ENCODE measurements at regions not wholly inside any gene's neighbourhood (a gene's known extent, or its start where the extent isn't known, plus 50 kb on each side); places are given as distances from the start of the nearest gene placed in this dataset.

GRCh38 chr18:24603151-24603550 lies 142.7 kb downstream of the HRH4 start:
- ATAC-seq (ENCODE audit: low FRiP score in 2 of 2) (no peak), DNase-seq (no peak)
- no peaks in the 10 kb centered on the region for H3K9me3 ChIP-seq
- H3K36me3 ChIP-seq = no peaks in the 10 kb centered on the region
- H3K27ac ChIP-seq = no peak overlapping the region
- H3K4me1 ChIP-seq = no peaks in the 10 kb centered on the region
- WGBS, 2 donors = 53 to 60% methylated on average over 3 of the region's 3 CpGs
- H3K4me3 ChIP-seq = no peak overlapping the region
- TF ChIP-seq POLR2A (IDR thresholded peaks at IDR 0.05) = no peak
- no peak for TF ChIP-seq EP300 (IDR thresholded peaks at IDR 0.05)
- no peak for TF ChIP-seq CTCF (IDR thresholded peaks at IDR 0.05)
- TF ChIP-seq POLR2AphosphoS5 (IDR thresholded peaks at IDR 0.05) = no peak
- no peaks in the 10 kb centered on the region for H3K27me3 ChIP-seq

- no peak overlapping the region for H3K4me3 ChIP-seq
- TF ChIP-seq EP300 (IDR thresholded peaks at IDR 0.05) (no peak), POLR2A (IDR thresholded peaks at IDR 0.05) (no peak), CTCF (IDR thresholded peaks at IDR 0.05) (no peak), POLR2AphosphoS5 (IDR thresholded peaks at IDR 0.05) (no peak)
- no peak overlapping the region for H3K27ac ChIP-seq
- ATAC-seq (ENCODE audit: low FRiP score in 2 of 2) (no peak), DNase-seq (no peak)
- 95 to 96% methylated on average over 1 of the region's 1 CpG for WGBS, 2 donors
- no peaks in the 10 kb centered on the region for H3K36me3 ChIP-seq
- H3K27me3 ChIP-seq = no peaks in the 10 kb centered on the region
- H3K4me1 ChIP-seq = no peaks in the 10 kb centered on the region
- no peaks in the 10 kb centered on the region for H3K9me3 ChIP-seq
These were observed 145.0 kb downstream of the HRH4 start for GRCh38 chr18:24605444-24605843.

- H3K36me3 ChIP-seq = no peaks in the 10 kb centered on the region
- WGBS, 2 donors = 59 to 72% methylated on average over 7 of the region's 7 CpGs
- ATAC-seq (ENCODE audit: low FRiP score in 2 of 2) = no peak
These were observed 148.8 kb downstream of the HRH4 start for GRCh38 chr18:24609254-24609653.

GRCh38 chr18:24611075-24611474 lies 150.6 kb downstream of the HRH4 start:
- no peaks in the 10 kb centered on the region for H3K36me3 ChIP-seq
- H3K27ac ChIP-seq = no peak overlapping the region
- ATAC-seq (ENCODE audit: low FRiP score in 2 of 2) = no peak
- no peaks in the 10 kb centered on the region for H3K4me1 ChIP-seq
- no peaks in the 10 kb centered on the region for H3K27me3 ChIP-seq
- H3K9me3 ChIP-seq = no peaks in the 10 kb centered on the region
- TF ChIP-seq POLR2A (IDR thresholded peaks at IDR 0.05) (no peak), CTCF (IDR thresholded peaks at IDR 0.05) (no peak), EP300 (IDR thresholded peaks at IDR 0.05) (no peak), POLR2AphosphoS5 (IDR thresholded peaks at IDR 0.05) (no peak)
- WGBS, 2 donors = 72 to 80% methylated on average over 5 to 8 of the region's 8 CpGs
- no peak for DNase-seq
- no peak overlapping the region for H3K4me3 ChIP-seq

More at GRCh38 chr18:24609254-24609653, 148.8 kb downstream of the HRH4 start:
- no peak for DNase-seq
- H3K27ac ChIP-seq = no peak overlapping the region
- no peak overlapping the region for H3K4me3 ChIP-seq
- H3K27me3 ChIP-seq = no peaks in the 10 kb centered on the region
- no peak for TF ChIP-seq POLR2AphosphoS5 (IDR thresholded peaks at IDR 0.05)
- no peak for TF ChIP-seq EP300 (IDR thresholded peaks at IDR 0.05)
- no peak for TF ChIP-seq POLR2A (IDR thresholded peaks at IDR 0.05)
- TF ChIP-seq CTCF (IDR thresholded peaks at IDR 0.05) = no peak
- H3K4me1 ChIP-seq = no peaks in the 10 kb centered on the region
- no peaks in the 10 kb centered on the region for H3K9me3 ChIP-seq

GRCh38 chr18:24613896-24614640 lies 153.6 kb downstream of the HRH4 start:
- Histone ChIP-seq H3K4me1 (no peaks in the 10 kb centered on the region), H3K4me3 (no peak overlapping the region), H3K9me3 (no peaks in the 10 kb centered on the region), H3K36me3 (no peaks in the 10 kb centered on the region), H3K27ac (no peak overlapping the region), H3K27me3 (no peaks in the 10 kb centered on the region)
- 59 to 66% methylated on average over 3 of the region's 3 CpGs for WGBS, 2 donors
- ATAC-seq (ENCODE audit: low FRiP score in 2 of 2) (no peak), DNase-seq (no peak)
- no peak for TF ChIP-seq CTCF (IDR thresholded peaks at IDR 0.05)
- no peak for TF ChIP-seq POLR2A (IDR thresholded peaks at IDR 0.05)
- no peak for TF ChIP-seq EP300 (IDR thresholded peaks at IDR 0.05)
